Uterus (tissue), 2 donors: ENCODE measurements at regions not wholly inside any gene's neighbourhood (a gene's known extent, or its start where the extent isn't known, plus 50 kb on each side); places are given as distances from the start of the nearest gene placed in this dataset.

Experiments used
- CTCF ChIP-seq, 4 experiments: fragments of 200-600 bp in 2 of 4; fragments of 450-650 bp in 2 of 4; sonication (generic) in 2 of 4; IDR thresholded peaks; one replicate each; pipeline ENCODE4 v1.5.1; 2016 to 2019; ENCODE audit warnings: antibody characterized with exemption in 4 of 4, mild to moderate bottlenecking in 2 of 4, moderate library complexity in 1 of 4
- POLR2A ChIP-seq, 2 donors: fragments of 450-650 bp; IDR thresholded peaks; one replicate each; pipeline ENCODE4 v1.6.1; 2016; ENCODE audit warnings: antibody characterized with exemption in 2 of 2, mild to moderate bottlenecking in 1 of 2, moderate library complexity in 1 of 2

GRCh38 chr2:45253151-45253550 is 243.9 kb upstream of the SIX2 start:
- TF ChIP-seq CTCF (IDR thresholded peaks at IDR 0.05) (no peak), POLR2A (IDR thresholded peaks at IDR 0.05) (no peak)
